ENCODE measurements at regions not wholly inside any gene's neighbourhood (a gene's known extent, or its start where the extent isn't known, plus 50 kb on each side); places are given as distances from the start of the nearest gene placed in this dataset.

DNA sequence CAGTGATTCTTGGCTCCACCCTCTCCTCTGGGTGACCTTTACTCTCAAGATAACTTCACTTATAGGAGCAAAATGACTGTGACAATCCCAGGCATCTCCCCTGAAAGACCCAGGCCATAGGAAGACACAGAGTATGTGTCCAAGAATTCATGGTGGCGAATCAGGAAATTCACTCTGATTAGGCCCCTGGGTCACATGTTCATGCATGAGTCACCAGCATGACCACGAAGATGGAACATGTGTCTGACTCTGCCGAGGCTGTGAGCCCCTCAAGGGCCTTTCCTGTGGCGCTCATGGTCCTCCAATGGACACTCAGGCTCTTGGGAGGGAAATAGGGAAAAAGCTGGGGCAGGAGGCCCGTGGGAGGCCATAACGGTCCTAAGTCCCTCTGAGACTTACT, 74.0 kb upstream of the TEX51 start:
- H3K9me3 ChIP-seq, result no peaks in the 10 kb centered on the region
- no peak overlapping the region for H3K27ac ChIP-seq
- 33% methylated on average over 4 of the region's 6 CpGs for WGBS (ENCODE audit: missing lambda C conversion rate)
- no peak for FAIRE-seq
- DNase-seq (ENCODE audit: low read depth in 1 of 2, low spot score in 1 of 2), result no peak
- H3K4me1 ChIP-seq, result no peaks in the 10 kb centered on the region
- H3K4me2 ChIP-seq, result no peak overlapping the region
- no peak for ATAC-seq
- ChIA-PET CTCF (interaction anchor here (0.9 kb wide), 1 partner anchor 14 kb away, joined by 4 read pairs; no protein-coding TSS in a partner anchor), POLR2A (no interaction called here)
- no peak overlapping the region for H3K4me3 ChIP-seq
- TF ChIP-seq FOSL2 (IDR thresholded peaks at IDR 0.05) (no peak), FOSL2 (CRISPR knock-in tag; IDR thresholded peaks at IDR 0.05) (peak; percentile 27; the same call in 1 of the 2 replicates), ZNF302 (CRISPR knock-in tag; IDR thresholded peaks at IDR 0.05) (no peak)

DNA sequence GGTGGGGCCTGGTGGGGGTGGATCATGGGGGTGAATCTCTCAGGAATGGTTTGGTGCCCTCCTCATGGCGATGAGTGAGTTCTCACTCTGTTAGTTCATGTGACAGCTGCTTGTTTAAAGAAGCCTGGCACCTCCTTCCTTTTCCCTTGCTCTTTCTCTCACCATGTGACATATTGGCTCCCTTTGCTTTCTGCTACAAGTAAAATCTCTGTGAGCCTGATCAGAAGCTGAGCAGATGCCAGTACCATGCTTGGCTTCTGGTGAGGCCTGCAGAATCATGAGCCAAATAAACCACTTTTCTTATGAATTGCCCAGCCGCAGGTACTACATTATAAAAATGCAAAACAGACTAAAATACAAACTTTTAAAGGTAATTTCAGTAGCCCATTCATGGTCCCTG, 73.4 kb upstream of the TEX51 start:
- Histone ChIP-seq H3K4me3 (no peak overlapping the region), H3K27ac (no peak overlapping the region), H3K4me2 (no peak overlapping the region), H3K9me3 (no peaks in the 10 kb centered on the region), H3K4me1 (no peaks in the 10 kb centered on the region)
- POLR2A ChIA-PET, result no interaction called here
- TF ChIP-seq NFE2L2 (conservative IDR thresholded peaks at IDR 0.05; ENCODE audit: low read length) (no peak), FOSL2 (IDR thresholded peaks at IDR 0.05) (no peak), FOSL2 (CRISPR knock-in tag; IDR thresholded peaks at IDR 0.05) (no peak), CHD2 (IDR thresholded peaks at IDR 0.05; ENCODE audit: low read length, partially characterized antibody) (no peak)
- ATAC-seq, result no peak
- DNase-seq (ENCODE audit: low read depth in 1 of 2, low spot score in 1 of 2), result no peak
- no peak for FAIRE-seq
- 6% methylated on average over 2 of the region's 2 CpGs for WGBS (ENCODE audit: missing lambda C conversion rate)
- CTCF ChIA-PET, result interaction anchor here (0.9 kb wide), 1 partner anchor 13 kb away, joined by 4 read pairs; no protein-coding TSS in a partner anchor

DNA sequence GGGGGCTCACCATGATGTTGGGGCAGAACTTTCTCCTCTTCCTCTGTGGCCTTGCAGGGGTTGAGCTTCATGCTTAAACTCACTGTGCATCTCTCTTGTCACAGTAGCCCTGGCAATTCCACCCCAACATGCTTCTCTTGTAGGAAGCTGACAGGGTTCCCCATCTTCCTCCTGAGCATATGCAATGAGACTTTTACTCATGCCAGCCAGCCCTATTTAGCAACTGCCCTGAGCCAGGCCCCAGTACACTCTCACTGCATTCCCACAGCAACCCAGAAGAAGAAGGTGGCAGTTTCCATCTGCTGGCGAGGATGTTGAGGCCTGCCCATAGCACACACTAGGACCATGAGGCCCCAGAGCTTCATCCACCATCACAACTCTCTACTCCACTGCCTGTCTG, 72.2 kb upstream of the TEX51 start:
- DNase-seq (ENCODE audit: low read depth in 1 of 2, low spot score in 1 of 2), result no peak
- POLR2A ChIA-PET, result no interaction called here
- no peak for FAIRE-seq
- TF ChIP-seq CBX8 (IDR thresholded peaks at IDR 0.05), result no peak
- TF ChIP-seq BHLHE40 (IDR thresholded peaks at IDR 0.05; ENCODE audit: low read depth, low read length), result no peak
- TF ChIP-seq ZNF302 (CRISPR knock-in tag; IDR thresholded peaks at IDR 0.05), result no peak
- no peak for TF ChIP-seq NPAS2 (CRISPR knock-in tag; IDR thresholded peaks at IDR 0.05; ENCODE audit: borderline replicate concordance)
- TF ChIP-seq SREBF2 (IDR thresholded peaks at IDR 0.05), result no peak
- no peak for TF ChIP-seq HOXB5 (CRISPR knock-in tag; IDR thresholded peaks at IDR 0.05)
- TF ChIP-seq RARB (CRISPR knock-in tag; IDR thresholded peaks at IDR 0.05), result no peak
- no peak for TF ChIP-seq GATA3 (IDR thresholded peaks at IDR 0.05; ENCODE audit: borderline replicate concordance)
- Histone ChIP-seq H3K27ac (no peak overlapping the region), H3K4me1 (no peaks in the 10 kb centered on the region), H3K9me3 (no peaks in the 10 kb centered on the region), H3K4me3 (no peak overlapping the region), H3K4me2 (no peak overlapping the region)
- ATAC-seq, result no peak
- WGBS (ENCODE audit: missing lambda C conversion rate), result 25% methylated on average over 1 of the region's 1 CpG
- CTCF ChIA-PET, result no interaction called here

DNA sequence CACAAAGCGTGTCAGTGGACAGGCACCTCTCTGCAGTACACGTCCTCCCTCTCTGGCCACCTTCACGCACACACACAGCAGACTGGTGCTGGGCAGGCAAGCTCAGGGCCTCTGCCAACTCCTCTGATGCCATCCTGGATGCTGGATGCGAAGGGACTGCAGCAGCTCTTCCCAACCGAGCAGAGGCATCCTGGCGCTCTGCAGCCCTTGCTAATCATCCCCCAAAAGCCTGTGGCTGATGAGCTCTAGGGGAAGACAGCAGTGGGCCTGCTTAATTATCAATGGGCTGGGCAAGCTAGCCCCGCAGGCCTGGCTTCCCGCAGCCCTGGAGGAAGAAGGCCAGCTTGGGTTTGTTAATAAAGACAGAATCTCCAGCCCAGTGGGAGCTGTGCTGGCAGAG, 71.3 kb upstream of the TEX51 start:
- CTCF ChIA-PET, result interaction anchor here (1.1 kb wide), 1 partner anchor 9 kb away, joined by 3 read pairs; no protein-coding TSS in a partner anchor
- no peak for FAIRE-seq

DNA sequence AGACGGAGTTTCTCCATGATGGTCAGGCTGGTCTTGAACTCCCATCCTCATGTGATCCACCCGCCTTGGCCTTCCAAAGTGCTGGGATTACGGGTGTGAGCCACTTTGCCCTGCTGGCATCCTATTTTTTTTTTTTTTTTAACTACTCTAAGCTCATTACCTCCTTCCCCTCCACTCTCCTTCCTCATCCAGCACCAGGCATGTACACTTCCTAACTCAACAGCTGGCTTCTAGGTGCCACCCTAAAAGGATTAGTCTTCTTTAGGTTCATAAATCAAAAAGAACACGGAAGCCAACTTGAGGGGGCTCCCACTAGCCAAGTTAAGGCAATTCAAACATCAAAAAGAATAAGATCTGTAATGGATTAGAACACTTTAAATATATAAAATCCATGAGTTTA, 70.6 kb upstream of the TEX51 start:
- no peak overlapping the region for H3K4me3 ChIP-seq
- no peak overlapping the region for H3K4me2 ChIP-seq
- no peak for ATAC-seq
- WGBS (ENCODE audit: missing lambda C conversion rate), result 23% methylated on average over 4 of the region's 4 CpGs
- no peak for FAIRE-seq
- no peaks in the 10 kb centered on the region for H3K9me3 ChIP-seq
- no peaks in the 10 kb centered on the region for H3K4me1 ChIP-seq
- CTCF ChIA-PET, result interaction anchor here (1.1 kb wide), 1 partner anchor 9 kb away, joined by 3 read pairs; no protein-coding TSS in a partner anchor
- POLR2A ChIA-PET, result interaction anchor here (0.6 kb wide), 1 partner anchor 1014 kb away, joined by 3 read pairs; no protein-coding TSS in a partner anchor
- no peak overlapping the region for H3K27ac ChIP-seq
- no peak for DNase-seq (ENCODE audit: low read depth in 1 of 2, low spot score in 1 of 2)
- TF ChIP-seq TFCP2L1 (CRISPR knock-in tag; IDR thresholded peaks at IDR 0.05) (no peak), CEBPB (IDR thresholded peaks at IDR 0.05) (no peak), SMC3 (IDR thresholded peaks at IDR 0.05) (no peak), FOSL2 (IDR thresholded peaks at IDR 0.05) (no peak), FOSL2 (CRISPR knock-in tag; IDR thresholded peaks at IDR 0.05) (no peak), CBX2 (IDR thresholded peaks at IDR 0.05; ENCODE audit: borderline replicate concordance, low read depth) (no peak), EP300 (IDR thresholded peaks at IDR 0.05) (no peak), HOXA7 (CRISPR knock-in tag; IDR thresholded peaks at IDR 0.05) (no peak), NPAS2 (CRISPR knock-in tag; IDR thresholded peaks at IDR 0.05; ENCODE audit: borderline replicate concordance) (no peak), CHD4 (IDR thresholded peaks at IDR 0.05; ENCODE audit: borderline replicate concordance) (no peak), RARB (CRISPR knock-in tag; IDR thresholded peaks at IDR 0.05) (no peak), KDM5A (IDR thresholded peaks at IDR 0.05) (no peak), SREBF2 (IDR thresholded peaks at IDR 0.05) (no peak), RAD21 (conservative IDR thresholded peaks at IDR 0.05 in 1 of 2, IDR thresholded peaks at IDR 0.05 in 1 of 2) (no peak), NFE2L2 (conservative IDR thresholded peaks at IDR 0.05; ENCODE audit: low read length) (no peak)
- TF ChIP-seq, protein P1, sequence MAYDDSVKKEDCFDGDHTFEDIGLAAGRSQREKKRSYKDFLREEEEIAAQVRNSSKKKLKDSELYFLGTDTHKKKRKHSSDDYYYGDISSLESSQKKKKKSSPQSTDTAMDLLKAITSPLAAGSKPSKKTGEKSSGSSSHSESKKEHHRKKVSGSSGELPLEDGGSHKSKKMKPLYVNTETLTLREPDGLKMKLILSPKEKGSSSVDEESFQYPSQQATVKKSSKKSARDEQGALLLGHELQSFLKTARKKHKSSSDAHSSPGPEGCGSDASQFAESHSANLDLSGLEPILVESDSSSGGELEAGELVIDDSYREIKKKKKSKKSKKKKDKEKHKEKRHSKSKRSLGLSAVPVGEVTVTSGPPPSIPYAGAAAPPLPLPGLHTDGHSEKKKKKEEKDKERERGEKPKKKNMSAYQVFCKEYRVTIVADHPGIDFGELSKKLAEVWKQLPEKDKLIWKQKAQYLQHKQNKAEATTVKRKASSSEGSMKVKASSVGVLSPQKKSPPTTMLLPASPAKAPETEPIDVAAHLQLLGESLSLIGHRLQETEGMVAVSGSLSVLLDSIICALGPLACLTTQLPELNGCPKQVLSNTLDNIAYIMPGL (CRISPR knock-in tag; IDR thresholded peaks at IDR 0.05; ENCODE audit: borderline replicate concordance), result no peak
- TF ChIP-seq, protein P2, sequence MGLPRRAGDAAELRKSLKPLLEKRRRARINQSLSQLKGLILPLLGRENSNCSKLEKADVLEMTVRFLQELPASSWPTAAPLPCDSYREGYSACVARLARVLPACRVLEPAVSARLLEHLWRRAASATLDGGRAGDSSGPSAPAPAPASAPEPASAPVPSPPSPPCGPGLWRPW (IDR thresholded peaks at IDR 0.05), result no peak
- TF ChIP-seq, protein P3, sequence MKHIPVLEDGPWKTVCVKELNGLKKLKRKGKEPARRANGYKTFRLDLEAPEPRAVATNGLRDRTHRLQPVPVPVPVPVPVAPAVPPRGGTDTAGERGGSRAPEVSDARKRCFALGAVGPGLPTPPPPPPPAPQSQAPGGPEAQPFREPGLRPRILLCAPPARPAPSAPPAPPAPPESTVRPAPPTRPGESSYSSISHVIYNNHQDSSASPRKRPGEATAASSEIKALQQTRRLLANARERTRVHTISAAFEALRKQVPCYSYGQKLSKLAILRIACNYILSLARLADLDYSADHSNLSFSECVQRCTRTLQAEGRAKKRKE (CRISPR knock-in tag; IDR thresholded peaks at IDR 0.05; ENCODE audit: low read depth), result no peak

More for the DNA sequence above, 71.3 kb upstream of the TEX51 start:
- 20% methylated on average over 8 of the region's 8 CpGs for WGBS (ENCODE audit: missing lambda C conversion rate)
- ATAC-seq, result no peak
- POLR2A ChIA-PET, result no interaction called here
- Histone ChIP-seq H3K4me2 (no peak overlapping the region), H3K27ac (no peak overlapping the region), H3K4me3 (no peak overlapping the region), H3K9me3 (no peaks in the 10 kb centered on the region), H3K4me1 (no peaks in the 10 kb centered on the region)
- TF ChIP-seq CBX8 (IDR thresholded peaks at IDR 0.05), result no peak
- TF ChIP-seq EP300 (IDR thresholded peaks at IDR 0.05), result no peak
- DNase-seq (ENCODE audit: low read depth in 1 of 2, low spot score in 1 of 2), result no peak
